Posterior cingulate gyrus (tissue), 11 donors: ENCODE measurements at regions not wholly inside any gene's neighbourhood (a gene's known extent, or its start where the extent isn't known, plus 50 kb on each side); places are given as distances from the start of the nearest gene placed in this dataset.
A peak's percentile ranks its signal among the peaks of the same experiment; 100 is the strongest.

Experiments
- DNase-seq, 10 donors: peaks; one replicate each; pipeline versions ENCODE4 v3.0.0 to v3.0.0-alpha.2; 2020 to 2021; ENCODE audit warnings: mixed read lengths in 3 of 10
- intact Hi-C: fragments of 100-400 bp; cut with DNase I; formaldehyde crosslinking; loops from one replicate; pipeline ENCODE4 v1.15.1; 2023

DNA sequence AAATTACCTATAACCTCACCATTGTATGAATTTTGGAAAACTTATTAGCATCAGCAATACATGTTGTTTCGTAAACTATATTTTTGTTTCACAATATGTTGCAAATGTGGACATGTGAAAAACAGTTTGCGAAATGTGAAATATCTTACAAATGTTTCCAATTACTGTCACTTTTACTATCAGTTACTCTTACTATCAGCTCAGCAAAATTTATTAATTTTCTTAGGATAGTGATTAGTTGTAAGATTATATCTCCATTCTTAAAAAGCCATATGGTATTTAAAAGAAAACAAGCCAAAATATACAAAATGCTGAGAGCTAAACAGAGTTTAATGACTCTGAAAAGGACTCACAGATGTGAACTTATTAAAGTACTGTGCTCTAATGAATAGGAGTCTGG, 111.9 kb upstream of the LPAR1 start:
- no peak for DNase-seq
- intact Hi-C loops, result no loop called here

DNA sequence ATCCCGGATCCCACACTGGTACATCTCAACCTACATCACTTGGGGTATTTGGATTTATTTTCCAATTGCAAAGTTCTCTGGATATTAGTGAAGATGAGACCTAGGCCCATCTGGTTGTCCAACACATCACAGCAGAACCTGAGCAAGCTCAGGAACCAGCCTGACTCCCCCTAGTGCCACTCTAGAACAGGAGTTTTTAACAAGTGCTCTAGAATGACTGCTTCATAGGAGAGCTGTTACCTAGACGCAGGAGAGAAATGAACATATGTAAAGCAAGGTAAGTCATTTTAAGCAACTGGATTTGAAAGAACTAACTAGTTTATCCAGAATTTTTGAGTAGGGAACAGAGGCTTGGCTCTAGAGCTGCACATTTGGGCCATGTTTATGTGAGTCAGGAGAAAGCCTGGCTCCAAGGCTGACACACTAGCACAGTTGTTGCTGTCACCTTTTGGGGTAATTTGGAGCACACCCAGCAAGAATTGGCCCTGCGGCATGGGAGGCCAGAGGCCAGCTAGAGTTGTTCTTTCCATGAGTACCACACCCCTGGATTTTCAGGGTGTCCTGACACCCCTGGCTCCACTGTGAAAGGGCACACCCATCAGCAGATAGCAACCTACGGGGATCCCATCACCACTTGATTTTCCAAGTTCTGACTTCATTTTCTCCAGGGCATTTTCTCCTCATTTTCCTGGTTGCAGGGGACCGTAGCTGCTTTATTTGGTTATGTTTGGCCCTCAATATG, 110.9 kb upstream of the LPAR1 start:
- DNase-seq, result no peak
- intact Hi-C loops, result no loop called here

DNA sequence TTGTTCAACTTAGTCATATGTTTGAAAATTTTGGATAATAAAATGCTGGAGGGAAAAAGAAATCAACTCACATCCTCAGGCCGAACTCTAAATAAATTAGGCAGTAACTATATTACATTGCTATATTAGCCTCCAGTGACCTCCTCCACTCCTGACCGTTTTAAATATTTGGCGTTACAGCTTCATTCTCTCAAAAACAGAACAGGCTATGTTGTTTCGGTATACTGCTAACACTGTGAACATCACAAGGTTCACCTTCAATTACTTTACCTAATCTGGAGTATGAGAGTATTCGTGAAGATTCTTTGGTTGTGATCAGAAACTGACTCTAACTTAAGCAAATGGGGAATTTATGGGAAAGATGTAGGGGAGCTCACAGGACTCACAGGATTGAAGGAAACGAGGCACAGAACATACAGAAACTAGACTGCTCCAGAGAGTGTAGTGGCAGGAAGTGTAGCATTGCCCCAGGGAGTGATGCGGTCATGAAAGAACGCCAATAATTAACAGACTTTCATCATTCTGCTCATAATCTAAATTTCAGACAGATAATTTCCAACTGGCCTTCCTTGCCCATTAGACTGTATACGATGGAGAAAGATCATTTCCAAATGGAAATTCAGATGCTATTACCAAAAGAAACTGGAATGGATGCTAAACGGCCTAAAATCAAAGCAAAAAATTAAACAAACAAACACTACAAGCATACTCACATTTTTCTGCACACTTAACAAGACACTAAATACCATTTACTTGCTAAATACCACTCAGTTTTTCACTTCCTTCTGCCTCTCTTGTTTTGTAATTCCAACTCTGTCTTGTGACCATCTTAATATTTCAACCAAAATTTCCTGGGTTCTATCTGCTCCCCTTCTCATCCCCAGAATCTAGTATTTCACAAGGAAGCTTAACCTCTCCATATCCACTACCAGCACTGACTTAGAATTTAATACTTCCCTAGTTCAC, 110.1 kb upstream of the LPAR1 start:
- intact Hi-C loops, result no loop called here
- no peak for DNase-seq

DNA sequence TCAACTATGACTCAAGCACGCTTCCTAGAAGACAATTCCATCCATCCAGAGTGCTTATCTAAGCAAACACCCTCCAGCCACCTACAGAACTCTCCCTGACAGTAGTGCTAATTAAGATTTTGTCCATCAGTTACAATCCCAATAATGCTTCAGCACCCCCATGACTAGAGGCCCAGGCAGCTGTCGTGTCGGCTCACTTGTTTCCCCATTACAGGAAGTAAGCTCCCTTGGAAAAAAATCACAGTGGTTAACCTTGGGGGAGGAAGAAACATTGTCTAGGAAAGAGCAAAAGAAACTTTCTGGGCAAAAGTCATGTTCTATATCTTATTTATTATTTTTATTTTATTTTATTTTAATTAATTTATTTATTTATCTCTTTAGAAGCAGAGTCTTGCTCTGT, 108.8 kb upstream of the LPAR1 start:
- no peak for DNase-seq
- intact Hi-C loops, result no loop called here

DNA sequence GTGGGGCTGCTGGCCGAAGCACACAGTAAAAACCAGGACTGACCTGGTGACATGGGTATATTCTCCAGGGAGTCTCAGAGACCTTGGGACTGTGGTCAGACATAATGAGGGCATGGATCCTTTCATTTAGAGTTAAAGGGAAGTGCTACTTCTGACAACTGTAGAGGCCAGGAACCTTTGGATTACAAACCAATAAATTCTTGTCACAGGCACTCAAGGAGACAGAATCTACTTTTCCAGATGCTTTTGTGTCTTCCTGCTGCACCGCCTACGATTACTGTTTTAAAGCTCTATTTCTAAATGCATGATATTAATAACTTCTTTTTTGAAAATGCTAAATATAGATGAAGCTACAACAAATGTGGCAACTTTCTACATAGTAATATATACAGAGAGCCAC, 106.5 kb upstream of the LPAR1 start:
- no peak for DNase-seq
- intact Hi-C loops, result no loop called here

DNA sequence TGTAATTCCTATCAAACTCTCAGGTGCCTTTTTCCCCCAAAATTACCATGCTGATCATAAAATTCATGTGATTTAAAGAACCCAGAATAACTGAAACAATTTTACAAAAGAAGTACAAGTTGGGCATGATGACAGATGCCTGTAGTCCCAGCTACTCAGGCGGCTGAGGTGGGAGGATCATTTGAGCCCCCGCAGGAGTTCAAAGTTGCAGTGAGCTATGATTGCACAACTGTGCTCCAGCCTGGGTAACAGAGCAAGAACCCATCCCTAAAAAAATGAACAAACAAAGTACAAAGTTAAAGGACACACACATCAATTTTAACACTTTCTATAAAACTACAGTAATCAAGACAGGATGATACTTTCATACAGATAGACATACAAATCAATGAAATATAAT, 97.9 kb upstream of the LPAR1 start:
- intact Hi-C loops, result no loop called here
- DNase-seq, result peak in 1 of 10 donors; percentile 69

DNA sequence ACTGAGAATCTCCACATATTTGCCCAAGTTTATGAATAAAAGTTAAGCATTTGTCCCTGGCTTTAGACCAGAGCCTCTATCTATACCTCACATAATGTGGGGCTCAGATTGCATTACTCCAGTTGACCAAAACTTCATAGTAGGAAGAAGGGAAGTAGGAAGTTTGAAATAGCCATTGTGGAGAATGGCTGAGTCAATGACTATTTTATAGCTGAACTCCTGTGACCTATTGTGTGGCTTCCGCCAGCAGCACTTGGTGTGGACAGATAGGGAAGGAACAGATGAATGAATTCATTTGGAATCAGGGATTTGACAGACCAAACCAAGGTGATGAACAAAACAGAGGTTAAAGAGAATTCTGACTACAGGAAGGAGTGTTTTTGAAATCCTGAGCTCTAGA, 92.9 kb upstream of the LPAR1 start:
- no peak for DNase-seq
- intact Hi-C loops, result no loop called here

DNA sequence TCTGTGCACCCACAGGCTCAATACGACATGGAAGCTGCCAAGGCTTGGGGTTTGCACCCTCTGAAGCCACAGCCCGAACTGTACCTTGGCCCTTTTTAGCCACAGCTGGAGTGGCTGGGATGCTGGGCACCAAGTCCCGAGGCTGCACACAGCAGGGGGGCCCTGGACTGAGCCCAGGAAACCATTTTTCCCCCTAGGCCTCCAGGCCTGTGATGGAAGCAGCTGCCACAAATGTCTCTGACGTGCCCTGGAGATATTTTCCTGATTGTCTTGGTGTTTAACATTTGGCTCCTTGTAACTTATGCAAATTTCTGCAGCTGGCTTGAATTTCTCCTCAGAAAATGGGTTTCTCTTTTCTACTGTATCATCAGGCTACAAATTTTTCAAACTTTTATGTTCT, 82.3 kb upstream of the LPAR1 start:
- intact Hi-C loops, result no loop called here
- no peak for DNase-seq

DNA sequence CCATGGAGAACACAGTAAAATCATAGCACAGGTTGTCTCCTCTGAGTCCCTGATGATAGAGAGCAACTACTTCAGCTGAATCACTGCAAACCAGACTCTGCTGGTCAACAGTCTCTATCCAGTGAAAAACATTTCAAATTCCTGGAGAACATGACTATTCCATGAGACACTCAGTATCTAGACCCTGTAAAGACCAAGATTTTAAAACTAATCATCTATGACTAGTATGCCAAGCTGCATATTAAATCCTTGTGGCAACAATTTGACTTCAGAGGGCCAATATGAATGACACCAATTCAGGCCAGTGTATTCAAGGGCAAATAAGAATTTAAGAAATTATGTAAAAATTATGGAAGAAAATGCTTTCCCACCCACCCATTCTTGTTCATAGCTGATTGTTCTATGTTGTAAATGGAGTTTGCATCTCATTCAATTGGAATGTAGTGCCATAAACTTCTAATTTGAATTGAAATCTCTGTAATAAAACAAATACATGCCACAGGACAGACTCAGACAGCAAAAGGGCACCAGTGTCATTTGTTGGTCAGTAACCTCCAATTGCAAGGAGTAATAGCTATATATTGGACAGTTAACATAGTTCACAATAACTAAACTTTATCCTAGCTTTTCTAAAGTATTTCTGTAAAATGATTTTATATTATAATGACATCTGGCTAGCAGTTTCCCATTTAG, 80.1 kb upstream of the LPAR1 start:
- DNase-seq, result no peak
- intact Hi-C loops, result no loop called here

DNA sequence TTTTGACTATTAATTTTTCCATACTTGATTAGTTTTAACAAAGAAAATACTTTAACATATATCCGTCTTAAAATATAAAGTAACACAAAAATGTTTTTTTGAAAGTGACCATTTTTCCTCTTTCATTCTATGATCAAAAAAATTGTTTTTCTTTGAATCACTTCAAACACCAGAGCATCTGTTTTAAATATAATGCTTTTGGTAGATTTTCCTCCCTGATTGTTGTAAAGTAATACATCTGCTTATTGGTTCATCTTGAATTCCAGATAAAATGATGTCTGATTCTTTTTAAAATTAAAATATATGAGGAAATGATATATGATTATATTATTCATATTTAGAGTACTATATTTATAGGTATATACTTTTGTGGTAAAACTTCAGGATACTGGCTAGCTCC, 76.2 kb upstream of the LPAR1 start:
- no peak for DNase-seq
- intact Hi-C loops, result no loop called here

DNA sequence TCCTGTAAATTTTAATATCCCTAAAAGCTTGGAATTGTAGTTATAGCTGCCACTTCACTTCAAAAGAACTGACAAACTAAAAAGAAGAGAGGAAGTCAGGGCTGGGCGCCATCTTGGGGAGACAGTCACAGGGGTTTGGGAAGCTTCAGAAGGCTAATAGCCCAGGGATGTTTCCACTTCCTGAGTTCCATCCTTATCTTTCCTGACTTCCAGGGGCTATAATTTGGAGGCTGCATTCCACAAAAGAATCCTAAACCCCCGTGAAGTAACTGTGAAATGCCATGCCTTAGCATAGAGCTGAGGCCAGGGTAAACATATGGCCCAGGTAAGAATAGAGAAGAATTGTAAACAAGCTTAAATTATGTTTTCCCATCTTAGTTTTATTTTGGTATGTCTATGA, 75.4 kb upstream of the LPAR1 start:
- DNase-seq, result no peak
- intact Hi-C loops, result no loop called here

DNA sequence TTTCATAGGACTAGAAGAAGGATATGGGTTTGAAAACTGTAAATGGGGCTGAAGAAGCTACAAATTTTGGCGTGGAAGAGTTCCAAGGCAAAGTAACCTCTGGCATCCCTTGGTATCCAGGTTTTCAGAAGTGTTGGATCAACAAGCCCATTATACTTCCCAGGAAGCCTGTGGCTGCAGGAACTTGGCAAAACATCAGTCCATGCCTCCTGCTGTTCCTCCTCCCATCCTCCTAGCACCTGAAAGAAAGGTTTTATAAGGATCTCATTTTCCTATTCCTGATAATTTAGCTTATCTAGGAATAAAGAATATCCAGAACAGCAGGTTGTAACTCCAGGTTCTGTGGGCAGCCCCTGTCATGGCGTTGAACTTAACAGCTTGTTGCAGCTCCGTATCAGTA, 72.5 kb upstream of the LPAR1 start:
- intact Hi-C loops, result no loop called here
- peak in 1 of 10 donors; percentile 38 for DNase-seq

DNA sequence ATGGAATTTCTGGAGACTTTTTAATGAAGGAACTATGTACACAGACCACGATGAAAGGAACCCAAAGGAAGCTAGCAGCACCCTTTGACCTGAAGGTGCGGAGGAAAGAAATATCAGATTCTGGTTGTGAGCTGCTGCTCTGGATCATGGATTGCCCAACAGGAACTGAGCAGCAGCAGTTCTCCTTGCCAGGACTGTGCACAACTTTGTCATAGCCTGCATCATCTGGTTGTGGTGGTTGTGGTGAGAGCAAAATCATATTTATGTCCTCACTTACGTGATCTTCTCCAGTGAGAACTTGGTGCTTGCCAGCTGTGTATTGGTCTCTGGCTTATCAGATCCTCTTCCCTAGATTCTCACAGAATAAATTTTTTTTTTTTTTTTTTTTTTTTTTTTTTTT, 70.7 kb upstream of the LPAR1 start:
- no peak for DNase-seq
- intact Hi-C loops, result no loop called here

DNA sequence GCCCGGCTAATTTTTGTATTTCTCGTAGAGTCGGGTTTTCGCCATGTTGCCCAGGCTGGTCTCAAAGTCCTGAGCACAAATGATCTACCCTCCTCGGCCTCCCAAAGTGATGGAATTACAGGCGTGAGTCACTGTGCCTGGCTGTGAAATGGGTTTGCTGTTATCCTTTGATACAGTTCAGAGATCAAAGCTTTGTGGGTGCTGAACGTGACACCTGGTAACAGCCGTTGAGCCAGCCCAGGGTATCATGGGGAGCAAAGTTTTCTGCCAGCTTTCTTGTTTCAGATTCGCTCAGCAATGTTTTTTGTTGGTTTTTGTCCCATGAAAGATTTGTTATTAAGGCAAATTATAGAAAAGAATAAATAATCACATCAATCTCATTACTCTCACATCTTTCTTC, 68.9 kb upstream of the LPAR1 start:
- intact Hi-C loops, result no loop called here
- peak in 1 of 10 donors; percentile 43 for DNase-seq

DNA sequence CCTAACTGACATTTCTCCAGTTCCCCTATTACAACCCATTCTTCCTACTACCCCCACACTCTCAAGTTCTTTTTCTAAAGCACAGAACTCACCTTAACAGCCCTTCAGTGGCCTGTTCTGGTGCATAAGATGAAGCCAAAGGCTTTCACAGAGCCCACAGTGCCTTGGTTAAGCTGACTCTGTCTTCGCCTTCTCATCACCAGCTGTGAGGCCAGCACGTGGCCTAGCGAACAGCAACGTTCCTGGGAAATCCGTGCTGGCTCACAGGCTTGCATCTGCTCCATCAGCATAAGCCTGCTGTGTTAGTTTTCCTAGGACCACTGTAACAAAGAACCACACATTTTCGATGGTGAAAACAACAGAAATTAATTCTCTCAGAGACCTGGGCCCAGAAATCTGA, 67.9 kb upstream of the LPAR1 start:
- DNase-seq, result peak in 1 of 10 donors; percentile 77
- intact Hi-C loops, result no loop called here

DNA sequence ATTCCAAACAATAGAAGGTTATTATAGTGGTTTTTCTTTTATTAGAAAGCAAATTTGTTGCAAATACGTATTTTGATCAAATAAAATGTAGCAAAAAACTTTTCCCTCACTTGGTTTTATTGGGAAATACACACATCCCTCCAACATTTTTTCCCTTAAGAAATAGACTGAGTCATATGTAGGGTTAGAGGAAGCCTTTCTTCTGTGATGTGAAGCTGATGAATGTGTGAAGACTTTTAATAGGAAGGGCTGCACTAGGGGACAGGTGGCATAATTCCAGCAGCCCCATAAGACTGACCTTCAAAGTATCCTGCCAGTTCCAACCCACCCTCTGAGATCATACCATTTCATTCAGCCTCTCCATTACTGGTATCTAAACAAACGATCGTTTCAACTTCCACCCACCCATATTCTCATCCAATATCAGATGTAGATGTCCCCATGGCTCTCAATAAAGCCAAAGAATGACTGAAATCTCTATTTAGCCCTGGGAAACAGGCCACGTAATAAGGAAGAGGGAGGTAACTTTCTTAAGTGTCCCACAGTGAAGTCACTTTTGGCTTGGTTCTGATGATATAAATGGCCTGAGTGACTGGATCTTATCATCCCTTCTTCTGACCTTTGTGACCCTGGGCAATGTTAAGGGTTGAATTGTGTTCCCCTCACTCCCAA, 64.7 kb upstream of the LPAR1 start:
- DNase-seq, result no peak
- intact Hi-C loops, result no loop called here

DNA sequence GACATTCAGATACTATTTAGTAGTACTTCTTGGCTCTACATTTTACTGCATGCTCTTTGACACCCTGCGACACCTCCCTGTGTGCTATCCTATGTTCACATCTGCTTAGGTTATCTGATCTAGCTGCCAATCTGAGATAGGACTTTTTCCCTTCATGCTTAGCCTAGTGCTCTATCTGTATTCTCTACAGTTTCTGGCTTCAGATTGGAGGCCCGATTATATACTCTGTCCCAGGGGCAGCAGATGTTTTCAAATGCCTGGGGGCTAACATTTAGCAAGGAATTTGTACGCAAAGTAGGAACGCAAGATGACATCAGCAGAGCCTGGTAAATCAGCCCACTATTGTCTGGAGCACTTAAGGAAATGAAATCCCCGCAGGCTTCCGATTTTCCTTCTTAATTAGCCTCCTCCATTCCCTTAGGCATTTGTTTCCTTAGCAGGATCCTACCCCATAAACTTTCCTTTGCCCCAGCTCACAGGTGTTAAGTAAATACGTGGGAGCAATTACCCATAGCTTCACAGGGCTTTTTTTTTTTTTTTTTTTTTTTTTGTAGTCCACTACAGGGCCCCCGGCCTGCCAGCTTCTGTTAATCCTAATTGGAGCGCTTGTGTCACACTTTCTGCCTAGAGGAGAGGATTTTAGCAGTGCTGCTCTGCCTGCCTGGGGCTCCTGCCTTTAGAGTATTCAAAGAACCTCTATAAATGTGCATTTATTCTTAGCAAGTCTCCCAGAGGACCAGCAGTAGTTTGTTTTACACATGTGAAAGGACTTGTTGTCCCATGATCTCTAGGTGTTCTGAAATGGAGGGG, 61.1 kb upstream of the LPAR1 start:
- no peak for DNase-seq
- intact Hi-C loops, result no loop called here

DNA sequence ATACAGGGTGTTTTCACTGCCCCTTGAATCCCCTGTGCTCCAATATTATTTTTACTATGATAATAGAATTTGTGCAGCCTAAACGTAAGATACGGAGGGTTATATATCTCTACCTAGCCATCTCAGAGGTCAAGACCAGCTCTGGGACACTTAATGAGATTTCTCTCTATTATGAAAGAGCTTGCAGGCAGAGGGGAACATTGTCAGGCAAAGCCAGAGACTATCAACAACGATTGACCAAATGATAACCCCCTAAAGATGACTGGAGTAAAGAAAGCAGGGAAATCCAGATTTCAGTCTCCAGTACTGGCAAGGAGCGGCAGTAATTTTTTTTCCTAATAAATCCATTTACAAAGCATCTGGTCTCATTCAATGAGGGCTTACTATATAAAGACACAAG, 59.8 kb upstream of the LPAR1 start:
- intact Hi-C loops, result no loop called here
- DNase-seq, result no peak

DNA sequence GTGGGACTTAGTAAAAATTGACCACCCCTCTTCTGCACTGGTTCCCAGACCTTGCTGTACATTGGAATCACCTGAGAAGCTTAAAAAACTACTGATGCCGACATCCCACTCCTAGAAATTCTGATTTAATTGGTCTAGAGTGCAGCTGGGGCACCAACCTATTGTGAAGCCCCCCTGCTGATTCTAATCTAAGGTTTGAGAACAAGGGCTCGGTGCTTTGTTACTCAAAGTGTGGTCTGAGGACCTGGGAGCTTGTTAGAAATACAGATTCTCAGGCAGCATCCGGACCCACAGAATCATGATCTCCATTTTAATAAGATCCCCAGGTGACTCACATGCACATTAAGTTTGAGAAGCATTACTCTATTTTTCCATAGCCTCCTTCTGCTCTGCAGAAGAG, 57.8 kb upstream of the LPAR1 start:
- DNase-seq, result no peak
- intact Hi-C loops, result no loop called here

DNA sequence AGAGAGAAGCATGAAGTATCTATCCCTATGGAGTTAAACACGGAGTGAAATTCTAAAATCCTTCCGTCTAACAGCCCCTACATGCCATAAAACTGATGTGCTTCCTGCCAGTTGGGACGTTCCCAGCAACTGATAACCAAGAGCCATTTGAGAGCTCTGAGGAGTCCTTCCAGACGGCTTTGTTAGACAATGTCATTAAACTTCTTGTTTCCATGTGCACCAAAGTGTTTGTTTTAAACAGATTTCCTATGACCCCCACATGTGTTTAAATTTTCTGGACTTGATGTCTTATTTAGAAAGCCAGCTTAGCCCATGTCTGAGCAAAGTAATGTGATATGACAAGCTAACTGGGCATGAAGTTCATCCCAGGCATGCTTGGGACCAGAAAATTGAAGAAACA, 57.2 kb upstream of the LPAR1 start:
- intact Hi-C loops, result no loop called here
- DNase-seq, result no peak
